Globus pallidus (tissue), 1 donor: ENCODE measurements at regions not wholly inside any gene's neighbourhood (a gene's known extent, or its start where the extent isn't known, plus 50 kb on each side); places are given as distances from the start of the nearest gene placed in this dataset.

Experiments used
- DNase-seq: peaks from one replicate; pipeline ENCODE4 v3.0.0-alpha.2; 2015; ENCODE audit warnings: low spot score

DNA sequence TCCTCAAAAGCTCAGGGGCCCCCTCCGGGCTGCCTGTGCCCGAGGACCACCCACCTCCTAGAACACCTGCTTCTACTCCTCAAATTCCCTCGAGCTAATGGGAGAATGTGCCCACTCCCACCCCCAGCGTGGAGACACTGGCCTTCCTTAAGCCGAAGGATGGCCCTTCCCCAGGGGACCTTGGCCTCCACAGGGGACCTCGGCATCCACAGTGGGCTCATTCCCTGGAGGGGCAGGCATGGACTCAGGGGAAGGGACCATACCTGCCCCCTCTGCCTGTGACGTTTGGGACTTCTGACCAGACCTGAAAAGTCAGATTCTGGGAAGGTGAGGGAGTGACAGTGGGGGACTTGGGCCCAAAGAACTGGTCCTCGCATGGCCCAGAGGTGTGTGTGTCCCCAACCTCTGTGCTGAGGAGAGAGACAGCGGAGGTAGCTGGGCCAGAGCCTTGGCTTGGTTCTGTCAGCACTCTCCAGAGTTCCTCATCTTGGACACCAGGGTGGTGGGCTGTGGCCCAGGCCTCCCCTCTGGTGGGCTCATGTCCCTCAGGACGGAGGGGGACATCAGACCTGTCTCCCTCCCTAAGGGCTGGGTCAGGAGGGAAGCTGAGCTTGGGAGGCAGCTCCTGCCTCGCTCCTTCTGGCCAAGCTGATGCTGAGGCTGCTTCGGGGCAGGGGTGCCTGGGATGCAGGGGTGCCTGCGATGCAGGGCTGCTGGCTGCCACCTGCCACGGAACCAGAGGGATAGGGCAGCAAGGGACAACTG lies 240.4 kb downstream of the HAUS1 start:
- DNase-seq = no peak

DNA sequence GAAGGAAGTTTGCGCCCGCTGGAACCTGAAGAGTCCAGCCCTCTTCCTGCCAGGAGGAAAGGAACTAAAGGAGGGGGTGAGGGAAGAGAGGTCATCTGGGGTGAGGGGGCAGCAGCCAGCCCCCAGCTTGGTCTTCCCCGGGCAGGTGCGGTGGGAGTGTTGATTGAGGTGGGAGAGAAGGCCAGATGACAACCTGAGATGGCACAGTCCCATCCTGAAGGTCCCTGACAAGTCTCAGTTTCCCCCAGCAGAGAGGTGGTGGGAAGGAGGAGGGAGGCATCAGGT lies 240.9 kb downstream of the HAUS1 start:
- no peak for DNase-seq

DNA sequence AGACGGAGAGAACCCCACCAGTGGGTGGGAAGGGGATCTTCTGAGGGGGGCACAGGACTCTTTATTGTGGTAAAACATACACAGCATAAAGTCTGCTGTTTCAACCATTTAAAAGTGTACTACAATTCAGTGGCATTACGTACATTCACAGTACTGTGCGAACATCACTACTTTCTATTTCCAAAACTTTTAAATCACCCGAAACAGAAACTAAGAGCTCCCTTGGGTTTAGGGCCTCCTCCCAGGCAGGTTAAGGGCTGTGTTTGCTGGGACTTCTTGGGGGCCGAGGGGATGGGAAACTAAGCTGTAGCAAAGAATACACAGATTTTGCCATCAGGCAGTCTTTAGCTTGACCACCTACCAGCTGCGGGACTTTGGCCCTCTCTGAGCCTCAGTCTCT lies 242.0 kb downstream of the HAUS1 start:
- no peak for DNase-seq

DNA sequence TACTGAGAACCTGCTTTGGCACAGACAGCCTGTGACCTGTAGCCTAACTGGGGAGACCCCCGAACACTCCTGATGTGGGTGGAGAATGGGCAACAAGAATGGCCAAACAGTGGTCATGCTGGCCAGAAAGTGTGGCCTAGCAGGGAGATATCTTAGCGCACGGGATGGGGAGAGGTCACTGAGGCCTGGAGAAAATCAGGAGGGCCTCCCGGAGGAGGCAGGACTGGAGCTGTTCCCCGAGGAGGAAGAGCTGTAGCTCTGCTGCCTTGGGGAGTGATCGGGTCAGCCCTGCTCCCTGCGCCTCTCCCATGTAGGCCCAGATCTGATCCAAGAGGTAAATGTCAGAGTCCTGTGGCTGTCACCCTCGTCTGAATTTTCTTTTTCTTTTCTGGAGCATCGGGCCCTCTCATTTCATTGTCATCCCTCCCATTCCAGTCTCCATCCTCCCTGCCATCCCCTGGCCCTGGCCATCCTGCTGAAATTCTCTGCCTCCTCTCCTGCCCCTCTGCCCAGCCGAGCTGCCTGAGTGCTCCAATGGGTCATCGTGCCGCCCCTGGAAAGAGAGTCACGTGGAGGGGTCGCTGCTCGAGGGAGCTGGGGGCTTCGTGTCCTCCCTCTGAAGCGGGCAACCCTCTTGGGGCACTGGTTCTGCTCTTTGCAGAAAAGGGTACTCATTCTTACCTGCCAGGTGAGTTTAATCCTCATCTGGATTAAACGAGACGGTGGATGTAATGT lies 242.9 kb downstream of the HAUS1 start:
- DNase-seq = no peak

DNA sequence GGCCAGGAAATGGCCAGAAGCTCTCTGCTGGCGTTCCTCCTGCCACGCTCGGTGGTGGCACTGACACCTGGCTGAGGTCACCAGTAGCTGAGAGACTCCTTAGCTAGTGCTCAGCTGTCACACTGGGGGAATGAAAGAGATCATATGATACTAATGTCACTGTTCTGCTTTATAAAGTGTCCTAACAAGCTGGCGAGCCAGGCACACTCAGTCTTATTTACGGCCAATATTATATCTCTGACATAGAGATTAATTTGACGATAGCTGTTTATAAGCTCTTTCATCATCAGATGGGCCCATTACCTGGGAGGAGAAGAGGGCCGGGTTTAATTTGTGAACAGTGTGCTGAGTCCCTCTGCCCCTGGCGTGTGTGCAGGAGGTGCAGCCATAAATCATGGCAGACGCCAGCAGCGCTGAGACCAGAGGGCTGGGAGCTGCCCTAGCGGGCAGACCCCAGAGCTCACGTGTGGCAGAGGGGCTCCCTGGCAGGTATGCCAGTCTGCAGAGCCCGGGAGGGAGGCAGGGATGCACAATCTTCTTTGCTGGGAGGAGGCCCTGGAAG lies 246.5 kb downstream of the HAUS1 start:
- no peak for DNase-seq

DNA sequence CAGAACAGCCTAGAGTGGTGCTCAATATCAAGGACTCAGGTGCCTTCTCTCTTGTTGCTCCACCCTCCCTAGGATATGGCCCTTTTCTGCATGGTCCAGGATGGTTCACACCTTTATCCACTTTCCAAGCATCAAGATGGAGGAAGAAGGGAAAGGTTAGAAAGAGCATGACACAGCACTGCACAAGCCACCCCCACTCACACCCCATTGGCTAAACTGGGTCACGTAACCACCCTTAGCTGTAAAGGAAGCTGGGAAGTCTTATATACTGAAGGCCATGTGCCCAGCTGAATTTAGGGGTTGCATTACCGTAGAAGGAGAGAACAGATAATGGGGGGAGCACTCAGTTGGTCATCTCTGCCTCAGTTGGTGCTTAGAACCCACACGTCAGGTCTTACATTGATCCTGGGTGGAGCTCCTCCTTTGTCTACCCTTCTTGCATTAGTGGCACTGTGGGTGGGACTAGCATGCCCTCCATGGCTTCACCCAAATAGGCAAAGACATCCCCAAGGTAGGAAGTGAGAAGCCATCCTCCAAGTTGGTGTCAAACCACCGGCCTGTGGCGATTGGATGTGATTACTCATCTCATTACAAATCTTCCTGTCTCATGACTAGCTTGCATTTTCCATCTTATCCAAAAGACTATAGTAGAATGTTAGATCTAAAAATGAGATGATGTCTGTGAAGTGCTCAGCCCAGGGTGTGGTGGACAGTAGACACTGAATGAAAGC lies 248.5 kb downstream of the HAUS1 start:
- DNase-seq = no peak

DNA sequence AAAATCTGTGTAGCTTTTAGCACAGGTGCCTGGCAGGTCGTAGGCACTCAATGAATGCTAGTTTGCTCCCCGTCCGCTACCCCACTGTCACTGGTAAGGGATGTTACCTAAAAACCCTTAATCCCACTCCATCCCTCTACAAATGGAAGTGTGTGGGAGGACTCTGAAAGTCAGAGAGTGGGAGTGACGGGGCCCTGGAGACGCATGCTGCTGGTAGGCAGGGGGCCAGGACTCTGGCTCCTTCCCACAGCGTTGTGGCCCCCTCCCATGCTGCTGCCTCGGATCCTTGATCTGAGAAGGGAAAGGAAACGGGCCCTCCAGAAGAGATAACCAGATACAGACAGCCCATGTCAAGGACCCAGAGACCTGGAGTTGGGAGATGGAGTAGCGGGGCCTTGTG lies 249.3 kb downstream of the HAUS1 start:
- no peak for DNase-seq

DNA sequence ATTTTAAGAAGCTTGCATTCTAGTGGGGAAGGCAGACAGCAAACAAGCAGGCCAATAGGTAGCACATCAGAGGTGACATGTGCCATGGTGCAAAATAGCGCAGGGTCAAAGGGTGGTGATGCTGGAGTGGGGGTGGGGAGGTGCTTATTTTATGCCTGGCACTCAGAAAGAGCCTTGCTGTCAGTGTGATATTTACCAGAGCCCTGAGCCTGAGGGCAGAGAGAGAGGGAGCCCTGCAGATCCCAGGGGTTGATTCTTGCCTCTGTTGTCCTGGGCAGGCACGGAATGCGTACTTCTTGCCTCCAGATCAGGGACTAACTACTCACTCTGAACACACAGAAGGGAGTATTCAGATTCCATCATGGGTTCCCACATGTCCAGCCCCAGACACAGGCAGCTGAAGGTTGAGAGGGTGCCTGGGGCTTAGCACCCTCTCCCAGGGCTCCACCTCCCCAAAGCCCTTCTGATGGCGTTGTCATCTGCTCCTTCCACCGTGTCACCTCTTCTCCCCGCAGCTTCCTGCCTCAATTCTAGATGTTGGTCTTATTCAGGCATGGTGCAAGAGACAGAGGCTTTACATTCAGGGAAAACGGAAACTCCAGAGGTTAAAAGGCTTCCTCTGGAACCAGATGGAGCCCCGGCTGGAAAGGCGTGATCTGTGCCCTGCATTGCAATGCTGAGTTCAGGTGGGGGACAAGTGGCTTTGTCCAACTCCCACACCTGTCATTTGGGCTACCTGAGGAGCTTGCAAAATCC lies 252.3 kb downstream of the HAUS1 start:
- no peak for DNase-seq

DNA sequence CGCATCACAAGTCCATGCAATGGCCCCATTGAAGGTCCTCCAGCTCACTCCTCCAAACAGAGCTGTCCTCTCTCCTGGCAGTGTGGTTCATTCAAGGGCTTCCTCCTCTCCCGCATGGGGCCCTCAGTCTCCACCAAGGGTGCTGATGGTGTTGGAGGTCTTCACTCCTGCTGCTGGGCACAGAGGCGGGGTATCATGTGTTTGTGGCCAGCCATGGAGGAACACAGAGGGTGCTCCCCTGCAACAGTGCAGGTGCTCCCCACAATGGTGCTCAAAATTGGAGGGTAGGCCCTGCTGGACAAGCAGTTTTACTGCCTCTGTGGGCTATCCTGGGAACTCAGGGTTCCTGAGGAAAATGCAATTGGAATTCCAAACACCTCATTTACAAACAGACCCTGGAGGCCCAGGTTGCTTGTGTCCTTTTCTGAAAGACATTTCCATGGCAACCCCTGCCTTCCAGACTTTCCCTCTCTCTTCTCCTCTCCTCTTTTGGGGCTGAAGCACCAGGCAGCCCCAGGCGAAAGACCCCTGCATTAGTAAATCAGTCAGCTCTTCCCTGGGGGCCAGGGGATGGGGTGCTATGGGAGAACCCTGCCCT lies 256.0 kb downstream of the HAUS1 start:
- DNase-seq = no peak

DNA sequence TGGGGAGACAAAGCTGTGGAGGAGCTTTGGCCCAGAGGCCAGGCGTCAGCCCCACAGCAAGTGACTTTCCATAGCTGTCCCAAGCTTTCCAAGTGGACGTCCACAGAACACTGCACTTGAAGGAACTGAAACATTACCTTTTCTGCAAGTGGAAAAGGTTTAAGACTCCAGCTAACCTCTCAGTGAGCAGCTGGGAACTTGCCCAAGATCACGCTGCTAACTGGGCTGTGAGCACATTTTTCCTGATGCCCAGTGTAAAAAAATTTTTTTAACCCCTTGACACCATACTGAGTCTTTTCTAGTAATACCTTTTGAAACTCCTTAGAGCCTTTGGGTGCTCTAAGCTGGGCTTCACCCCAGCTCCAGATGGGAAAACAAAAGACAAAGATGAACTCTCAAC lies 256.7 kb downstream of the HAUS1 start:
- DNase-seq = no peak

DNA sequence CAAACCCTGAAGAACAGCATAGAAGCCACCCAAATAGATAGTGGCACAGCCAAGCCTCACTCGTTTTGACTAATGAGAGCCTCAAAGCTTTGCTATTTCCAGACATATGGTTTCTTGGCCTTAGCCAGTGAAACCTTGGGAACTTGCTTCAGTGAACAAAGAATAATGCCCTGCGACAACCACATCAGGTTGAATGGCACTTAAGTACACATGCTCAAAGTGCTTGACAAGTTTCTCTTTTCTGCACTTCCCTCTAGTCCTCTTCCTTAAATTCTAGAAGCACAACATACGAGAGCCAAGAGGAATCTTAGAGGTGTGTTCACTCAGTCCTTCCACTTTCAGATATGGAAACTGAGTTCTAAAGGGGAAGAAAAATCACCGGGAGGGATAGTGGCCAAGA lies 258.3 kb downstream of the HAUS1 start:
- no peak for DNase-seq

DNA sequence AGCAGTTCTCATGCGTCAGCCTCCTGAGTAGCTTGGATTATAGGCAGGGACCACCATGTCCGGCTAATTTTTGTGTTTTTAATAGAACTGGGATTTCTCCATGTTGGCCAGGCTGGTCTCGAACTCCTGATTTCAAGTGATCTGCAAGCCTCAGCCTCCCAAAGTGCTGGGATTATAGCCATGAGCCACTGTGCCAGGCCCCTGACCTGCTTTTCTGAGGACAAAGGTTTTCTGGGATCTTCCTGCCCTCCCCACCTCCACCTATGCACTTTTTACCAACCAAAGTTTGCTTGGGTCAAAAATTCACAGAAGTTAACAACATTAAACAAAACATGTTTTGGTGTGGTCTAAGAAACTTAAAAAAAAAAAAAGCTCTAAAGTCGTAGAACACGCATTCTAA lies 259.9 kb downstream of the HAUS1 start:
- no peak for DNase-seq

DNA sequence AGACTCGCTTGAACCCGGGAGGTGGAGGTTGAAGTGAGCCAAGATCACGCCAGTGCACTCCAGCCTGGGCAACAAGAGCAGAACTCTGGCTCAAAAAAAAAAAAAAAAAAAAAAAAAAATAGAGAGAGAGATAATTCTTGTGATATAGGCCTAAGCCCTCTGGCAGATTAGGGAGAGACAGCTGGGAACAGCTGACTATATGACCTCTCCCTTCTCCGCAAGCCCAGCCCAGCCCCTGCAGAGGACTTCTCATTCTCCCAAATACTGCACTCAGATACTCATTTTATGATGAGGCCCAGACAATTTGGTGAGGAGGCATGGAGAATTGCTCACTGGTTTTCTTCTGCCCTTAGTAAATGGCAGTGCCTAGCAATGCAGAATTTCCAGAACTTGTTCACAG lies 262.0 kb downstream of the HAUS1 start:
- DNase-seq = no peak

DNA sequence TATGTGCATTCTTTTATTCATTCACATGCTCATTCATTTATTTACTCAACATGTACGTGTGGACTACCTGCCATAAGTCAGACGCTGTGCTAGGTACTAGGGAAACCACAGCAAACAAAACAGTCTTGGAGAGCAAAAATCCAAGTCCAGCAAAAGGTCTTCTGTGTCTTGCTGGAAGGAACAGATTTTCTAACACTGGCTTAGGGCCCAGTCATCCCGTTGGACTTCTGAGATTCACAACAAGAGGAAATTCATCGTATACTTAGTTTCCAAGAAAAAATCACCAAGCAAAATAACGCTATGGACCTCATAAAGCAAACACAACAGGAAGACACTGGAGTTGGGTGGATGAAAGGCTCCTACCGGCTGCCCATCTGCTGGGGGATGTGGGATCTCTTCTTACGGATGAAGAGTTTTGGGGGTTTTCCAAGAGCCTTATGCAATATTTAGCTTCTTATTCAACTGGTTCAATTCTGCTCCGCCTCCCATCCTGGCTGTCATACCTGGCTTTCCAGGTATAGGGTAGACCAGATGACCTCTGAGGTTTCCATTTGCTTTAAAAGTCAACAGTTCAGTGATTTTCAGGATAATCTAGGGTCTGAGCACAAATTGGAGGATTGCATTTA lies 262.7 kb downstream of the HAUS1 start:
- no peak for DNase-seq

DNA sequence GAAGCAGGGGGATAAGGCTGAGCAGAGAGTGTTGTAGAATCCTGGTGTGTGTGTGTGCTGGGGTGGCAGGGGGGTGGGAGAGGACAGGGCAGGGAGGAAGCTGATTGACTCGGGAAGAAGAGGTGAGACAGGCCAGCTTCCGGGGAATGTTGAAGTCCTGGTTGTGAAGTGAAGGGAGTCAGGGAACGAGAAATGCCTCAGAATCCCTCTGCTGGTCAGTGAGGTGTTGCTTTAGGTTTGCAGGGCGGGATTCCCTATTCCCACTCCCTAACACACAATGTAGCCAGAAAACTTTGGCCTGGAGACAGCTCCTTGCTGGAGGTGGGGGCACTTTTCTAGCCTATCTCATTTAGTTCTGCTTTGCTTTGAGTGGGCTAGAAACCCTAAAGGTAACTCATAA lies 265.1 kb downstream of the HAUS1 start:
- DNase-seq = no peak

DNA sequence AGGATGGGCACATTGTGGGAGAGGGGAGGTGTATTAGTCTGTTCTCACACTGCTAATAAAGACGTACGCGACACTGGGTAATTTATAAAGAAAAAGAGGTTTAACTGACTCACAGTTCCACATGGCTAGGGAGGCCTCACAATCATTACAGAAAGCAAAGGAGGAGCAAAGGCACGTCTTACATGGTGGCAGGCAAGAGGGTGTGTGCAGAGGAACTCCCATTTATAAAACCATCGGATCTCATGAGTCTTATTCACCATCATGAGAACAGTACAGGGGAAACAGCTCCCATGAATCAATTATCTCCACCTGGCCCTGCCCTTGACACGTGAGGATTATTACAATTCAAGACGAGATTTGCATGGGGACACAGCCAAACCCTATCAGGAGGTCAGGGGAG lies 266.7 kb downstream of the HAUS1 start:
- DNase-seq = no peak

DNA sequence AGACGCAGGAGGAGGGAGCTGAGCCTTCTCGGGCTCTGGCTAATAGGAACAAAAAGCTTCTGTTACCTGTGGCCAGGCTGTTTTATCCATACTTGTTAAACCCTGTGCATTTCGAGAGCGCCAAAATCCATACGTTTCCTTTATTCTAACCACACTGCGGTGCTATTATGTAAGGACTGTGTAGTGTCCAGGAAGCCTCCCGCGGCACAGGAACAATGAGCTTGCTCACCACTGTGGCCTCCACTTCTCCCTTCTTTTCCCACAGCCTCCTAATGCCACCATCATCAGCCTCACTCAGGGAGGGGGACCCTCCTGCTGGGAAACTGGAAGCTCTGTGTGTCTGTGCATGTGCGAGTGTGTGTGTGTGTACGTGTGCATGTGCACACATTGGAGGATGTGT lies 268.5 kb downstream of the HAUS1 start:
- DNase-seq = no peak

DNA sequence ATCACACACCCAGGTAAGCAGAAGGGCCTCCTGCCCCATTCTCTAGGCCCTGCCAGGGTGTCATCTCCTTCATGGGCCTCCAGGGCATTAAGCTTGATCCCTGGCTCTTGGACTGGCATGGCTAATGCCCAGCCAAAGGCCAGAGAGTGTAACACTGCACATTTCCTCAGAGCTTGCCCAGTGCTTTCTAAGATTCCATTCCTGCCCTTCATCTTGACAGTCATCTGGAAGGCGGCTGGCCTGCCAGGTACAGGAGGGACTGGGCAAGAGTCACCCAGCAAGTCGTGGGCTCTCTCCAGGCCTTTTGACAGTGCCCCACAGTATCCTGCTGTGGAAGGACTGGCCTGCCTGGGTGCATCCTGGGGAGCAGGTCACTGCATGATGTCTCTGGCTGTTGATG lies 268.9 kb downstream of the HAUS1 start:
- no peak for DNase-seq

DNA sequence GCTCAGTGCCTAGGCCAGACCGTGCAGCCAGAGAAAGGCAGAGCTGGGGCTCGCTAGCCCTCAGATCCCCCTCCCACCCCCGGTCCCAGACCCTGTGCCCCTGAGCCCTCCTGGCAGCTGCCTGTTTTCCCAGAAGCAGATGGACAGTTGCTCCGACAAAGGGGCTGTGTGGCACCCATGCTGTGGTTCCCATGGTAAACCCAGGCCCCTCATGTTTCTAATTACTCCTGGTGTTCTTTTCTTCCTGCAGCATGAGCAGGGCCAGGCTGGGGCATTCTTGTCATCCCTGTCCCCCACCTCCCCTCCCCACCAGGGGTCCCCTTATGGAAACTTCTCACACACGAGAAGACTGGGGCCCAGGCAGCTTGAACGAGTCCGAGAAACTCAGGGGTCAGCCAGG lies 269.6 kb downstream of the HAUS1 start:
- DNase-seq = no peak

DNA sequence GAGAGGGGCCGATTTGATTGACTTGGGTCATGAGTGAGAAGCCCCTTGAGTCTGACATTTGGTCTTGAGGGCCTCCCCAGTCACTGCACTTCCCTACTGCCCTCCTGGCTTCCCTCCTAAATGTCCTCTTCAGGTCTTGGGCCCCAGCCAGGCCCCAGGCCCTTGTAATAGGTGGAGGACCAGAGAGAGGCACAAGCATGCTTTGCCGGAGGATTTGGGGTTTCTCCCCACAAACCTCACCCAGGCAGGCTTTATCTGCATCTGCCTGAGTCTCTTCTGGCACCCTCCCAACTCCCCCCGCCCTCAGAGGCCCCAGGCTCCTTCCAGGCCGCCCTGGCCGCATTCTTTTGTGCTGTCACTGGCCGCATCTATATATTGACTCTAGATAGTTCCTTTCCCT lies 270.7 kb downstream of the HAUS1 start:
- no peak for DNase-seq

DNA sequence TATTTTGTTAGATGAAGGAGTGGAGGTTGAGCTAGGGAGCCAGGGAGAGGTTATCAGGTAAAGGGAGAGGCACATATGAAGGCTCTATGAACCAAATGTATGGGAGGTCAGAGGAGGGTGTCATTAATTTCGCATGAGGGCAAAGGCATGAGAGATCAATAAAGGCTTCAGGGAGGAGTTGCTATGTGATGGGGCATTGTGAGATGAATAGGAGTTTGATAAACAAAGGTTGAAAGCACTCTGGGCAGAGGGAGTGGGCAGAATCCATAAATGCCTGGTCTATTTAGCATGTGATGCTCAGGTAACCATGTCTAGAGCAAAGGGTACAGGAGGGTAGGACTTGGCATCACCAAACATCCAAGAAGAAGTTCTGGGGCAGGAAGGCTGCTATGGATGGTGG lies 273.4 kb downstream of the HAUS1 start:
- no peak for DNase-seq
